ENCODE measurements at regions not wholly inside any gene's neighbourhood (a gene's known extent, or its start where the extent isn't known, plus 50 kb on each side); places are given as distances from the start of the nearest gene placed in this dataset.

- no peak overlapping the region for H3K4me3 ChIP-seq (ENCODE audit: insufficient read depth, low read depth, low read length)
- DNase-seq = no peak
- H3K36me3 ChIP-seq (replicated peaks; ENCODE audit: control insufficient read depth, insufficient read depth, low read length) = no peaks in the 10 kb centered on the region
- no peaks in the 10 kb centered on the region for H3K27me3 ChIP-seq (ENCODE audit: control insufficient read depth, insufficient read depth, low read length)
These were observed 120.3 kb upstream of the VASH1 start for GRCh38 chr14:76640923-76641395.

- no peak overlapping the region for H3K4me3 ChIP-seq (ENCODE audit: insufficient read depth, low read depth, low read length)
- H3K27me3 ChIP-seq (ENCODE audit: control insufficient read depth, insufficient read depth, low read length) = no peaks in the 10 kb centered on the region
- no peak for DNase-seq
- H3K36me3 ChIP-seq (replicated peaks; ENCODE audit: control insufficient read depth, insufficient read depth, low read length) = no peaks in the 10 kb centered on the region
These were observed 119.7 kb upstream of the VASH1 start for GRCh38 chr14:76641541-76641940.

- Histone ChIP-seq H3K36me3 (replicated peaks; ENCODE audit: control insufficient read depth, insufficient read depth, low read length) (no peaks in the 10 kb centered on the region), H3K27me3 (ENCODE audit: control insufficient read depth, insufficient read depth, low read length) (no peaks in the 10 kb centered on the region), H3K4me3 (ENCODE audit: insufficient read depth, low read depth, low read length) (no peak overlapping the region)
- DNase-seq = peak; percentile 12
These were observed 117.4 kb upstream of the VASH1 start for GRCh38 chr14:76643887-76644286.

GRCh38 chr14:76644855-76645518, 116.3 kb upstream of the VASH1 start:
- no peaks in the 10 kb centered on the region for H3K27me3 ChIP-seq (ENCODE audit: control insufficient read depth, insufficient read depth, low read length)
- H3K36me3 ChIP-seq (replicated peaks; ENCODE audit: control insufficient read depth, insufficient read depth, low read length) = no peaks in the 10 kb centered on the region
- peak; percentile 71 for DNase-seq
- no peak overlapping the region for H3K4me3 ChIP-seq (ENCODE audit: insufficient read depth, low read depth, low read length)

- no peaks in the 10 kb centered on the region for H3K27me3 ChIP-seq (ENCODE audit: control insufficient read depth, insufficient read depth, low read length)
- H3K36me3 ChIP-seq (replicated peaks; ENCODE audit: control insufficient read depth, insufficient read depth, low read length) = no peaks in the 10 kb centered on the region
- DNase-seq = peak; percentile 69
- H3K4me3 ChIP-seq (ENCODE audit: insufficient read depth, low read depth, low read length) = no peak overlapping the region
These were observed 113.5 kb upstream of the VASH1 start for GRCh38 chr14:76647697-76648298.

- H3K36me3 ChIP-seq (replicated peaks; ENCODE audit: control insufficient read depth, insufficient read depth, low read length) = no peaks in the 10 kb centered on the region
- no peaks in the 10 kb centered on the region for H3K27me3 ChIP-seq (ENCODE audit: control insufficient read depth, insufficient read depth, low read length)
- no peak for DNase-seq
These were observed 109.7 kb upstream of the VASH1 start for GRCh38 chr14:76651410-76652055.

GRCh38 chr14:76653875-76654572, 107.2 kb upstream of the VASH1 start:
- no peak for DNase-seq
- Histone ChIP-seq H3K36me3 (replicated peaks; ENCODE audit: control insufficient read depth, insufficient read depth, low read length) (no peaks in the 10 kb centered on the region), H3K4me3 (ENCODE audit: insufficient read depth, low read depth, low read length) (no peak overlapping the region), H3K27me3 (ENCODE audit: control insufficient read depth, insufficient read depth, low read length) (no peaks in the 10 kb centered on the region)

More at GRCh38 chr14:76651410-76652055, 109.7 kb upstream of the VASH1 start:
- no peak overlapping the region for H3K4me3 ChIP-seq (ENCODE audit: insufficient read depth, low read depth, low read length)

- no peaks in the 10 kb centered on the region for H3K27me3 ChIP-seq (ENCODE audit: control insufficient read depth, insufficient read depth, low read length)
- DNase-seq = no peak
These were observed 106.6 kb upstream of the VASH1 start for GRCh38 chr14:76654573-76655108.

GRCh38 chr14:76655331-76655730, 105.9 kb upstream of the VASH1 start:
- Histone ChIP-seq H3K36me3 (replicated peaks; ENCODE audit: control insufficient read depth, insufficient read depth, low read length) (no peaks in the 10 kb centered on the region), H3K27me3 (ENCODE audit: control insufficient read depth, insufficient read depth, low read length) (no peaks in the 10 kb centered on the region), H3K4me3 (ENCODE audit: insufficient read depth, low read depth, low read length) (no peak overlapping the region)
- DNase-seq = no peak

More at GRCh38 chr14:76654573-76655108, 106.6 kb upstream of the VASH1 start:
- no peak overlapping the region for H3K4me3 ChIP-seq (ENCODE audit: insufficient read depth, low read depth, low read length)
- H3K36me3 ChIP-seq (replicated peaks; ENCODE audit: control insufficient read depth, insufficient read depth, low read length) = no peaks in the 10 kb centered on the region

GRCh38 chr14:76656592-76656991, 104.7 kb upstream of the VASH1 start:
- H3K4me3 ChIP-seq (ENCODE audit: insufficient read depth, low read depth, low read length) = no peak overlapping the region
- DNase-seq = no peak
- H3K36me3 ChIP-seq (replicated peaks; ENCODE audit: control insufficient read depth, insufficient read depth, low read length) = no peaks in the 10 kb centered on the region
- no peaks in the 10 kb centered on the region for H3K27me3 ChIP-seq (ENCODE audit: control insufficient read depth, insufficient read depth, low read length)

GRCh38 chr14:76657404-76657803, 103.9 kb upstream of the VASH1 start:
- Histone ChIP-seq H3K27me3 (ENCODE audit: control insufficient read depth, insufficient read depth, low read length) (no peaks in the 10 kb centered on the region), H3K4me3 (ENCODE audit: insufficient read depth, low read depth, low read length) (no peak overlapping the region), H3K36me3 (replicated peaks; ENCODE audit: control insufficient read depth, insufficient read depth, low read length) (no peaks in the 10 kb centered on the region)
- DNase-seq = no peak

- H3K27me3 ChIP-seq (ENCODE audit: control insufficient read depth, insufficient read depth, low read length) = no peaks in the 10 kb centered on the region
- no peak overlapping the region for H3K4me3 ChIP-seq (ENCODE audit: insufficient read depth, low read depth, low read length)
- no peak for DNase-seq
- no peaks in the 10 kb centered on the region for H3K36me3 ChIP-seq (replicated peaks; ENCODE audit: control insufficient read depth, insufficient read depth, low read length)
These were observed 103.4 kb upstream of the VASH1 start for GRCh38 chr14:76657846-76658245.

GRCh38 chr14:76662580-76662979, 98.7 kb upstream of the VASH1 start:
- Histone ChIP-seq H3K27me3 (ENCODE audit: control insufficient read depth, insufficient read depth, low read length) (no peaks in the 10 kb centered on the region), H3K4me3 (ENCODE audit: insufficient read depth, low read depth, low read length) (no peak overlapping the region)
- DNase-seq = no peak

GRCh38 chr14:76664790-76665189, 96.5 kb upstream of the VASH1 start:
- Histone ChIP-seq H3K27me3 (ENCODE audit: control insufficient read depth, insufficient read depth, low read length) (no peaks in the 10 kb centered on the region), H3K36me3 (replicated peaks; ENCODE audit: control insufficient read depth, insufficient read depth, low read length) (no peaks in the 10 kb centered on the region), H3K4me3 (ENCODE audit: insufficient read depth, low read depth, low read length) (no peak overlapping the region)
- no peak for DNase-seq

More at GRCh38 chr14:76662580-76662979, 98.7 kb upstream of the VASH1 start:
- no peaks in the 10 kb centered on the region for H3K36me3 ChIP-seq (replicated peaks; ENCODE audit: control insufficient read depth, insufficient read depth, low read length)
